H9 (cell line): ENCODE measurements at regions not wholly inside any gene's neighbourhood (a gene's known extent, or its start where the extent isn't known, plus 50 kb on each side); places are given as distances from the start of the nearest gene placed in this dataset.

Experiments
- DNase-seq: peaks from one replicate; pipeline ENCODE4 v3.0.0-alpha.2; 2017
- H2AFZ ChIP-seq: one replicate; pipeline ENCODE4 v1.6.1; 2013; ENCODE audit warnings: mild to moderate bottlenecking, low read length, control low read depth, moderate library complexity
- H2AK5ac ChIP-seq: 2 replicates; pipeline ENCODE4 v1.6.1; 2013; ENCODE audit warnings: low read length, control low read depth, mixed read lengths; ENCODE audit not compliant: insufficient read length
- H2BK120ac ChIP-seq: one replicate; pipeline ENCODE4 v1.6.1; 2013; ENCODE audit warnings: low read depth, mild to moderate bottlenecking, low read length, control low read depth, inconsistent platforms; ENCODE audit not compliant: poor library complexity, severe bottlenecking
- H2BK12ac ChIP-seq: 2 replicates; pipeline ENCODE4 v1.6.1; 2013; ENCODE audit warnings: low read length, control low read depth, mixed read lengths, low read depth; ENCODE audit not compliant: insufficient read length
- H2BK15ac ChIP-seq: 2 replicates; pipeline ENCODE4 v1.6.1; 2013; ENCODE audit warnings: low read depth, low read length, control low read depth
- H2BK20ac ChIP-seq: one replicate; pipeline ENCODE4 v1.6.1; 2013; ENCODE audit warnings: low read depth, mild to moderate bottlenecking, low read length, control low read depth, inconsistent platforms; ENCODE audit not compliant: poor library complexity, severe bottlenecking
- H2BK5ac ChIP-seq: 2 replicates; pipeline ENCODE4 v1.6.1; 2013; ENCODE audit warnings: low read length, control low read depth, mixed read lengths; ENCODE audit not compliant: insufficient read length
- H3K14ac ChIP-seq: 2 replicates; pipeline ENCODE4 v1.6.1; 2013; ENCODE audit warnings: low read length, control low read depth; ENCODE audit not compliant: insufficient read depth
- H3K18ac ChIP-seq: 2 replicates; pipeline ENCODE4 v1.6.1; 2013; ENCODE audit warnings: low read depth, mild to moderate bottlenecking, mixed read lengths, low read length, control low read depth; ENCODE audit not compliant: insufficient read length
- H3K23ac ChIP-seq: 2 replicates; pipeline ENCODE4 v1.6.1; 2013; ENCODE audit warnings: low read length, control low read depth, mixed read lengths, low read depth; ENCODE audit not compliant: insufficient read length
- H3K23me2 ChIP-seq: 2 replicates; pipeline ENCODE4 v1.6.1; 2013; ENCODE audit warnings: low read depth, mild to moderate bottlenecking, mixed read lengths, low read length, control low read depth; ENCODE audit not compliant: insufficient read length, poor library complexity, severe bottlenecking
- H3K27ac ChIP-seq: 2 replicates; pipeline ENCODE4 v1.5.1; 2013; ENCODE audit warnings: low read length, control low read depth, mixed read lengths, low read depth; ENCODE audit not compliant: insufficient read length
- H3K27me3 ChIP-seq: 2 replicates; pipeline ENCODE4 v1.6.1; 2013; ENCODE audit warnings: low read length, control low read depth, inconsistent platforms; ENCODE audit not compliant: insufficient read depth
- H3K4ac ChIP-seq: 2 replicates; pipeline ENCODE4 v1.6.1; 2013; ENCODE audit warnings: low read depth, mild to moderate bottlenecking, control low read depth, inconsistent platforms, low read length, moderate library complexity
- H3K4me1 ChIP-seq: 2 replicates; pipeline ENCODE4 v1.6.1; 2013; ENCODE audit warnings: low read length, control low read depth, inconsistent platforms; ENCODE audit not compliant: insufficient read depth
- H3K4me2 ChIP-seq: 2 replicates; pipeline ENCODE4 v1.6.1; 2013; ENCODE audit warnings: low read length, control low read depth, mixed read lengths; ENCODE audit not compliant: insufficient read length, insufficient read depth
- H3K56ac ChIP-seq: 2 replicates; pipeline ENCODE4 v1.6.1; 2013; ENCODE audit warnings: low read depth, mild to moderate bottlenecking, mixed read lengths, low read length, control low read depth; ENCODE audit not compliant: insufficient read length
- H3K79me1 ChIP-seq: 2 replicates; pipeline ENCODE4 v1.6.1; 2013; ENCODE audit warnings: low read depth, mild to moderate bottlenecking, moderate library complexity, low read length, control low read depth, inconsistent platforms; ENCODE audit not compliant: insufficient read depth, poor library complexity, severe bottlenecking
- H3K79me2 ChIP-seq: 2 replicates; pipeline ENCODE4 v1.6.1; 2013; ENCODE audit warnings: low read length, control low read depth, inconsistent platforms; ENCODE audit not compliant: insufficient read depth
- H3K9ac ChIP-seq: 2 replicates; pipeline ENCODE4 v1.6.1; 2013; ENCODE audit warnings: low read length, control low read depth, mixed read lengths; ENCODE audit not compliant: insufficient read length; ENCODE audit errors: extremely low read depth
- H3K9me3 ChIP-seq: one replicate; pipeline ENCODE4 v1.6.1; 2013; ENCODE audit warnings: low read depth, low read length, inconsistent platforms; ENCODE audit not compliant: control insufficient read depth
- H3T11ph ChIP-seq: one replicate; pipeline ENCODE4 v1.6.1; 2013; ENCODE audit warnings: mild to moderate bottlenecking, low read length, control low read depth, inconsistent platforms
- H4K20me1 ChIP-seq: one replicate; pipeline ENCODE4 v1.6.1; 2013; ENCODE audit not compliant: control insufficient read depth, insufficient read length, insufficient read depth
- H4K5ac ChIP-seq: 2 replicates; pipeline ENCODE4 v1.6.1; 2013; ENCODE audit warnings: low read depth, mild to moderate bottlenecking, mixed read lengths, low read length, control low read depth; ENCODE audit not compliant: insufficient read length
- H4K8ac ChIP-seq: replicated peaks from 2 replicates; pipeline ENCODE4 v1.6.1; 2013; ENCODE audit warnings: low read length, control low read depth, mixed read lengths, low read depth; ENCODE audit not compliant: insufficient read length
- H4K91ac ChIP-seq: 2 replicates; pipeline ENCODE4 v1.6.1; 2013; ENCODE audit warnings: low read depth, mild to moderate bottlenecking, moderate library complexity, mixed read lengths, low read length, control low read depth; ENCODE audit not compliant: insufficient read length
- H3K27ac Mint-ChIP-seq, 3 experiments: 2 replicates in 2 of 3; 3 replicates in 1 of 3; pipeline ENCODE4 v1.8.0; 2020 to 2021; ENCODE audit warnings: mixed read lengths in 3 of 3, mild to moderate bottlenecking in 1 of 3, moderate library complexity in 1 of 3
- H3K27me3 Mint-ChIP-seq: 2 replicates; pipeline ENCODE4 v1.8.0; 2021; ENCODE audit warnings: low read depth, mild to moderate bottlenecking, moderate library complexity, mixed read lengths
- H3K36me3 Mint-ChIP-seq, 3 experiments: 2 replicates in 2 of 3; 3 replicates in 1 of 3; pipeline ENCODE4 v1.8.0; 2020 to 2021; ENCODE audit warnings: low read depth in 3 of 3, mixed read lengths in 3 of 3; ENCODE audit not compliant: insufficient read depth in 1 of 3
- H3K4me1 Mint-ChIP-seq, 2 experiments: 2 replicates each; pipeline ENCODE4 v1.8.0; 2020; ENCODE audit warnings: mixed read lengths in 2 of 2
- H3K4me3 Mint-ChIP-seq, 2 experiments: 2 replicates in 1 of 2; 3 replicates in 1 of 2; pipeline ENCODE4 v1.8.0; 2020 to 2021; ENCODE audit warnings: mild to moderate bottlenecking in 2 of 2, mixed read lengths in 2 of 2, moderate library complexity in 1 of 2
- H3K9me3 Mint-ChIP-seq, 2 experiments: 2 replicates in 1 of 2; 3 replicates in 1 of 2; pipeline ENCODE4 v1.8.0; 2020; ENCODE audit warnings: mild to moderate bottlenecking in 2 of 2, mixed read lengths in 2 of 2, moderate library complexity in 1 of 2
- WGBS: extraction: QIAGEN DNeasy Blood & Tissue Kit; methylation state at CpG from one replicate; pipeline ENCODE4 v1.1.7; 2013; ENCODE audit warnings: missing lambda C conversion rate, low lambda C conversion rate, mixed read lengths; ENCODE audit not compliant: insufficient read length; ENCODE audit errors: extremely low coverage; 5-methylcytosine and 5-hydroxymethylcytosine counted together
- TF ChIP-seq, protein P1 (sequence below): fragments of 200-600 bp; sonication (generic); conservative IDR thresholded peaks from 3 replicates; pipeline ENCODE4 v1.8.0; 2021; ENCODE audit warnings: antibody characterized with exemption, mild to moderate bottlenecking

DNA sequence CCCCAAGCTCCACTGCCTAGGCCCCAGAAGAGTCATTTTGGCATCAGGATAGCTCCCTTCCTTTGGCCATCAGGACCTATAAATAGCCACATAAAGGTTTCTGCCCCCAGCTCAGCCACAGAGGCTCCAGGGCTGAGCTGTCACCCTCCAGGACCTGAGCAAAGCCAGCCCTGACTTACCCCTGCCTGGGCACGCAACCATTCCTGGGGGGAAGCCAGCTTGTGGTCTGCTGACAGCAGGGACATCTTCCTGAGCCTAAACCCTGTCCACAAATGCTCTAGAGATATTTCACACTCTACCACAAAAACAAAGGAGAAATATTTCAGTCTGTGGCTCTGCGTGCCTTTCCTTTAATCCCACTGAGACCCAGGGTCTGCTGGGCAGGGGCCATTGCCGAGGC lies 123.7 kb upstream of the CCL2 start:
- no peak overlapping the region for H4K8ac ChIP-seq
- no peak overlapping the region for H3T11ph ChIP-seq
- no peak overlapping the region for H2BK15ac ChIP-seq
- H4K5ac ChIP-seq = no peak overlapping the region
- no peaks in the 10 kb centered on the region for H3K23me2 ChIP-seq
- peaks cover 6% of the 10 kb centered on the region; the same call in 1 of the 2 replicates for H3K4me1 ChIP-seq
- H3K14ac ChIP-seq = no peak overlapping the region
- no peak overlapping the region for H3K18ac ChIP-seq
- no peak overlapping the region for H2BK12ac ChIP-seq
- Mint-ChIP-seq H3K4me3 (no peak overlapping the region), H3K27ac (no peak overlapping the region), H3K4me1 (peaks cover 20 to 34% of the 10 kb centered on the region in 2 experiments), H3K27me3 (no peaks in the 10 kb centered on the region), H3K9me3 (no peaks in the 10 kb centered on the region), H3K36me3 (no peaks in the 10 kb centered on the region)
- no peak overlapping the region for H3K27ac ChIP-seq
- no peaks in the 10 kb centered on the region for H3K79me2 ChIP-seq
- H2AFZ ChIP-seq = no peak overlapping the region
- TF ChIP-seq, protein P1, sequence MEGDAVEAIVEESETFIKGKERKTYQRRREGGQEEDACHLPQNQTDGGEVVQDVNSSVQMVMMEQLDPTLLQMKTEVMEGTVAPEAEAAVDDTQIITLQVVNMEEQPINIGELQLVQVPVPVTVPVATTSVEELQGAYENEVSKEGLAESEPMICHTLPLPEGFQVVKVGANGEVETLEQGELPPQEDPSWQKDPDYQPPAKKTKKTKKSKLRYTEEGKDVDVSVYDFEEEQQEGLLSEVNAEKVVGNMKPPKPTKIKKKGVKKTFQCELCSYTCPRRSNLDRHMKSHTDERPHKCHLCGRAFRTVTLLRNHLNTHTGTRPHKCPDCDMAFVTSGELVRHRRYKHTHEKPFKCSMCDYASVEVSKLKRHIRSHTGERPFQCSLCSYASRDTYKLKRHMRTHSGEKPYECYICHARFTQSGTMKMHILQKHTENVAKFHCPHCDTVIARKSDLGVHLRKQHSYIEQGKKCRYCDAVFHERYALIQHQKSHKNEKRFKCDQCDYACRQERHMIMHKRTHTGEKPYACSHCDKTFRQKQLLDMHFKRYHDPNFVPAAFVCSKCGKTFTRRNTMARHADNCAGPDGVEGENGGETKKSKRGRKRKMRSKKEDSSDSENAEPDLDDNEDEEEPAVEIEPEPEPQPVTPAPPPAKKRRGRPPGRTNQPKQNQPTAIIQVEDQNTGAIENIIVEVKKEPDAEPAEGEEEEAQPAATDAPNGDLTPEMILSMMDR = no peak
- H3K9me3 ChIP-seq = no peaks in the 10 kb centered on the region
- no peak overlapping the region for H3K9ac ChIP-seq
- H3K4me2 ChIP-seq = no peak overlapping the region
- H3K23ac ChIP-seq = no peak overlapping the region
- H3K56ac ChIP-seq = no peak overlapping the region
- no peaks in the 10 kb centered on the region for H4K20me1 ChIP-seq
- H2BK20ac ChIP-seq = no peak overlapping the region
- H2BK5ac ChIP-seq = no peak overlapping the region
- no peak overlapping the region for H4K91ac ChIP-seq
- no CpG with 5 or more reads among the region's 3 CpGs for WGBS
- H2BK120ac ChIP-seq = no peak overlapping the region
- no peak overlapping the region for H3K4ac ChIP-seq
- H3K79me1 ChIP-seq = no peaks in the 10 kb centered on the region
- H2AK5ac ChIP-seq = no peak overlapping the region
- no peak for DNase-seq
- H3K27me3 ChIP-seq = no peaks in the 10 kb centered on the region
